GM18507 (cell line): ENCODE measurements at regions not wholly inside any gene's neighbourhood (a gene's known extent, or its start where the extent isn't known, plus 50 kb on each side); places are given as distances from the start of the nearest gene placed in this dataset.

Source experiments
- DNase-seq: peaks from one replicate; pipeline ENCODE4 v3.0.0; 2011; ENCODE audit warnings: low read depth; ENCODE audit not compliant: insufficient read length; ENCODE audit errors: extremely low spot score
- FAIRE-seq: peaks from 2 replicates; lab custom pipeline; 2011; peaks lifted over from hg19 to GRCh38; lab: Jason Lieb, UNC

DNA sequence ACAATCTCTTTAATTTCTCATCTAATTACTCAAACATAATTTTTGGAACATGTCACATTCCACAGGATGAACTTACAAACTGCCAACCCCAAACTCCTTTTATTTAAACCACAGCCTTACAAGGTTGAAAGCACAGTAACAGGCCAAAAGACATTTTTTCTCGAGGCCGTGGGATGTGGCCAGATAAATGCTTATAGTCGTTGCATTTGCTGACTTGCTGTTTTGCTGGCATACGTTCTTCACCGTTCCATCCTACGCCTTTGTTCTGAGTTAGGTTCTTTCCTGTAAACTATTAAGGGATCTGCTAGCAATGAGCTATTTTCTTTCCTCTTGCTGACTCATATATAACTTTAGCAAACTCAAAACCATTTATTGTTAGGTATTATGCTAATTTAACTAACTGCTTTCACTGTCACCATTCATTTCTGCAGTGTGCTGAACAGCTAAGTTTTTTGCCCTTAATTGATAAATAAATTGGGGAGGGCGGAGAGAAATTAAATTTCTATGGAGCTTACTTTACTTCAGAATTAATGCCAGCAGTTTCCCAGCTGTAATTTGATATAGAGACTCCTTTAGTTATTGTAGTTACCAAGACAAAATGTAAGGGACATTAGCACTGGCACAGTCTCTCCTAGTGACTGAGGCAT is 135.1 kb upstream of the PACRGL start:
- FAIRE-seq = no peak

GRCh38 chr4:20570981-20571715 is 129.1 kb upstream of the PACRGL start:
- FAIRE-seq (no peak), DNase-seq (no peak)

More for the DNA sequence above, 135.1 kb upstream of the PACRGL start:
- DNase-seq = no peak

DNA sequence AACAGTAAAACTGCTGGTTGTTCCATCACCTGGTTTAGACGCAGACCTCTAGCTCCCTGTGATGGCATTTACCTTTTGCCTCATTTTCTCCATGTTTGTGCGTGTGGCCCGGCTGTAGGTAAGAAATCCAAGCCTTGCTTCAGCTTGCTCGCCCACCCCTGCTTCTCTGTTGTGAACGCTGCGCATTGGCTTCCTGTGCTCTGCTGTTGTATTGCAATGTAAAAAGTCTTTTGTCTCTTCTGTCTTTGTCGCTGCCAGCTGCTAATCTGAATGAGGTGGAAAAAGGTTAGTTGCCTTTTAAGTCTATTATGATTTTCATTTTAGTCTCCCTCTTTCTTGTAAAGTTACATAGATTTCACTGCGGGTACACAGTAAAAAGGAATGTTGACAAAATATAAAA is 127.3 kb upstream of the PACRGL start:
- FAIRE-seq (no peak), DNase-seq (no peak)

DNA sequence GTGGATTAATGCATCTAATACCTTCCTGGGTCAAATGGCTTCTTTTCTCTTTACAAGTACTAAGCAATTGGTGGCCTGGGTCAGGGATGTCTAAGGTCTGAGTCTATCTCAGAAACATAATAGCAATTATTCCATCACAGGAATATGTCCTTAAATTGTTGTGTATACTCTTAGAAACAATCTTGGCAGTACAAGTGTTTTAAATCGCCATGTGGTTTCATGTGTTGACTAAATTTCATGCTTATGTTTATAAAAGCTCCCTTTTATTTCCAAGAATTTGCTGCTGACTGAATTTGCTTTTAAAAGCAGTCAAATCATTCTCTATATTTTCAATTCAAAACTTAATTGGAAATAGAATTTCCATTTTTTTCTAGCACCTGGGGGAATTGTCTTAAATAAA is 125.3 kb upstream of the PACRGL start:
- FAIRE-seq (no peak), DNase-seq (no peak)

- no peak for DNase-seq
- FAIRE-seq = no peak
Measured at GRCh38 chr4:20575486-20575885, 124.8 kb upstream of the PACRGL start.

- FAIRE-seq = no peak
- DNase-seq = no peak
Measured at GRCh38 chr4:20576861-20577260, 123.4 kb upstream of the PACRGL start.

DNA sequence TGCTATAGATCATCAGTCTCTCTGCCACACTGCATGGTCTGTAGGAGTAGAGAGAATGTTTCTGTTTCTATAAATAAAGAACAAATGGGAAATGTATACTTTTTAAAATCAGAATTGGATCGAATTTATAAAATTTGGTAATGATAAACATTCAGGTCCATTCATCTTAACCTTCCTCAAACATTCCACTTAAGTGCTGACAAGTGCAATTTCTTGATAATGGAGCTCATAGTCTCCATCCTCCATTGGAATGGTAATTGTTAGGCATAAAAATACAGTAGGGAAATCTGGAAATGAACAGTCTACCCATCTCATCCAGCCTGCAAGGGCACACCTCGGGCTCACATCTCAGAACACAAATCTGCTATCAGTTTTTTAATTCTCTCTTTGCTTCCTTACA is 122.6 kb upstream of the PACRGL start:
- FAIRE-seq (no peak), DNase-seq (no peak)

DNA sequence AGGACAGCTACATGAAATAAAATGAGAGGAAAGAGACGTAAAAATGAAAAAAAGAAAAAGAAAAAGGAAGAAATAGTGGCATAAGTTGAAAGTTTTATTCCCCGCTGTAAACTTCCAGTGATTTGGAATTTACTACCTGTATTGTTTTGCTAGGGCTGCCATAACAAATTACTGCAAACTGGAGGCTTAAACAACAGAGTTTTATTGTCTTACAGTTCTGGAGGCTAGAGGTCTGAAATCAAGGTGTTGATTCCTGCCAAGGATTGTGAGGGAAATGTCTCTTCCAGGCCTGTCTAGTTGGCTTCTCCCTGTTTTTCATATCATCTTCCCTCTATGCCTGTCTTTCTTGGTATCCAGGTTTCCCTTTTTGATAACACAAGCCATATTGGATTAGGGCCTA is 119.4 kb upstream of the PACRGL start:
- DNase-seq = no peak
- FAIRE-seq = no peak

DNA sequence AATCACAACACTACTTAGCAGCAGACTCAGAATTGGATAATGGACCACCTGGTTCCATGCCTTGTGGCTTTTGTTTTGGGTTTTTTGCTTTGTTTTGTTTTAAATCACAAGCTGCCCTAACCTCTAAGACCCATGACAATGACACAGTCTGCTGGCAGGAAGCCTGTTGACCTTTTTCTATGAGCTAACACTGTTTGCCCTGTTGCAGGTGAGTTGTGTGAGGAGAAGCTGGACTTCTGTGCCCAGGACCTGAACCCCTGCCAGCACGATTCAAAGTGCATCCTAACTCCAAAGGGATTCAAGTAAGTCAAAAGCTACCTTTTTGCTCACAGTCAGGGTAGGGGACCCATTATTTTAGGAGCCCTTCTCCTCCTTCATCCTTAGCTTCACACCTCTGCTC is 110.8 kb upstream of the PACRGL start:
- DNase-seq (no peak), FAIRE-seq (no peak)

DNA sequence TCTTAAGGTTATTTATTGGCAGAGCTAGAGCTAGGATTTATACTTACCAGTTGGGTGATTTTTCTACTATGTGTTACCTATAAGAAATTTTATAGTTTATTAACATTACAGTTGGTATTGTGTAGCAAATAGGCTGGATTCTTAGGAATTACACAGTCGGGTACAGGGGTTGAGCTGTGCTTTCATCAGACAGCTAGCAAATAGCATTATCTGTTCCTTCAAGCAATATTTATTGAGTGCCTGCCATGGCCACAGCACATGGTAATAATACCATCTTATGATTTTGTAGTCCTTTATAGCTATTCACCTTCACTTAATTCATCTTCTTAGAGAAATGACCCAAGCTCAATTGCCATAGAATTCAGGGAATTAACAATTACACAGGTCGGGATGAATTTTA is 109.4 kb upstream of the PACRGL start:
- DNase-seq = no peak
- no peak for FAIRE-seq

GRCh38 chr4:20591571-20591970 is 108.7 kb upstream of the PACRGL start:
- FAIRE-seq (no peak), DNase-seq (no peak)

DNA sequence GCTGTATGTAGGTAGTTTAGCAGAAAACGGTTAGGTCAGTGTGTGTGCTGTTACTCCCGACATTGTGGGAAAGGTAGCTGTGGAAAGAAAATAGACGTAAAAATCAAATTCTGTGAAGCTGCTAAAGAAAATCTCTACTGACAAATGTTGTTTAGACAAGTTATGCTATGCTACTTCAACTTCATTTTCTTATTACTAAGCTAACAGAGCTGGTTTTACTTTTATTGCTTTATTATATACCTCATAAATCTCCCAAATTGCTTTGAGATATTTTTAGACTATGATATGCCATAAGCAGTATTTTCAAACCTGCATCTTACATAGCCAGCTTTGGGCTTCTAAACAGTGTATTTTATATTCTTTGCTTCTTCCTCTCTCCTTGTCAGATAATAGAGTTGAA is 108.2 kb upstream of the PACRGL start:
- FAIRE-seq = no peak
- DNase-seq = no peak

DNA sequence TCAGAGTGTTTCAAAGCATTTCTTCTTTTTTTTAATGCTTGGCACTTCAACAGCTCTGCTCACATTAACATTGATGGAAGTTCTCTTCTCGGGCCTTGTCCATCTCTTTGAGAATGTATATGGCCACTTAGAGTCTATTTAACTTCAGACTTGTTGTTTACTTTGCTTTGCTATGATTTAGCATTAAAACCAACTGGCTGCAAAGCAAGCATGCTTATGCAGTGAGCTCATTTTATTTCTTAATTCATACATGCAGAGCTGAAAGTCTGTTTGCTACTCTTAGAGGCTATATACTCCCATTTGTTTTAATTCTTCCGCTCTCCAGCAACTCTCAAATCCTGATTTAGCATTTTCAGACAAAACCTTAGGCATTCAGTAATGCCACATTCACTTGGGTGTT is 107.6 kb upstream of the PACRGL start:
- DNase-seq (no peak), FAIRE-seq (no peak)

- no peak for FAIRE-seq
- DNase-seq = no peak
Measured at GRCh38 chr4:20598626-20599025, 101.6 kb upstream of the PACRGL start.

GRCh38 chr4:20603671-20604313 is 96.5 kb upstream of the PACRGL start:
- DNase-seq (no peak), FAIRE-seq (no peak)

- no peak for DNase-seq
- FAIRE-seq = no peak
Measured at GRCh38 chr4:20612313-20612712, 87.9 kb upstream of the PACRGL start.

DNA sequence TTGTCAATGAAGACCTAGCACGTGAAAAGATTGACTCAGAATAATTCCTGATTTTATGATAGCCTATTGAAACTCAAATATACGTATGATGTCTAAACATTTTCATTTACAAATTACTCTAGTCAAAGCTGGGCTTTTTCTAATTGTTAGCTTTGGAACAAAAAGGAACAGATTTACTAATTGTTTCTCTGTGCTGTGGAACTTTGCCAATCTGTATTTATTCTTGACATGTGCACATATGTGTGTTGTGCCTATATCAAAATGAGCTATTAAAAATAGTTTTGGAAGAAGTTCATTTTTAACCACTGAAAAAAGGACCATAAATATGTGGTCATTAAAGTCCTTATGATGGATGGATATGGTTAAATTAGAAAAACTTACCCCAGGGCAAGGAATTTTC is 85.4 kb upstream of the PACRGL start:
- FAIRE-seq (no peak), DNase-seq (no peak)

DNA sequence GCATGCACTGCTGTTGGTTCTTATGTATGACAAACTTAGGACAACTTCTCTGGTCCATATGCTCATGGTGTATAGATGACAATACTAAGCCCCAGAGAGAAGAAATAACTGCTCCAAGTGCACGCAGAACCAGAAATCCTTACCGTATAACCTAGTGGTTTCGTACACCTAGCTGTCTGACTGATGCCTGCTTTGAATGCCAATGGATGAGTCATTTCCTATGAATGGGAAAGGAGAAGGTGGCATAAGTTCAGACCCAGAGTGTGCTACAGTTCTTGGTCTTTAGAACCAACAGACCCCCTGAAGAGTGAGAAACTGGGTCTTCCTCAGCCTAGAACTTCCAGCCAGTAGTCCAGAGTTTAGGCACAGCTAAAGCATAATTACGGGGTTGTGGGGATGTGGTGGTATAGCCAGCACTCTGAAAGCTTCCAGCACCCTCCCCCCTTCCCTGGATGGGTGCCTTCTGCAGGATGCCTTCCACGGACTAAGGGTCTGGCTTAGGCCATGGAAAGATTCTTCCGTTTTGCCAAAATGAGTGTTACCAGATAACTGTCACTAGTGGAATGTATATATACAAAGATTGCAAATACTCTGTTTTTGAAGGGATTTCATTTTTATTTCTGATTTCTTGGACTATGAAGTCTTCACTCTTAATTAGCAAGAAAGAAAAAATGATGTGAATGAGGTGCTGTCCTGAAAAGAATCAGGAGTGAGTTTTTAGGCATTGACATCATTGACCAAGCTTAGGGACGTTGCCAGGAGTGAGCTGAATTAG is 84.6 kb upstream of the PACRGL start:
- FAIRE-seq = no peak
- DNase-seq = no peak

DNA sequence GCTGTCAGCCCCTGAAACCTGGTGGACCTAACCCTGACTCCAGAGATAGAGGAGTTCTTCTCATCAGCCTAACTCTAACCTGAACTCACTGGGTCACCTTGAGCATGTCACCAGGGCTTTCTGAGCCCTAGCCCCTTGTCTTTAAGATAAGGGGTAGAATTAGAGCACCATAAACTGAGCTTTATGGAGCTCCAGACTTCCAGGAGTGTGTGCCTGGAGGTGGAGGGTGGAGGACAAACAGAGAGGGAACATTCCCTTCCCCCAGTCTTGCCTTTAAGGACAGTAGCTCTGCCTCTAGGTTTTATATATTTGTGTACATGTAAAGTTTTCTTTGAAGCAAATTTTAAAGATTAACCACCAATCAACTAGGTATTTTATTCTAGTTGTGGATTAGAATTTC is 83.9 kb upstream of the PACRGL start:
- no peak for DNase-seq
- no peak for FAIRE-seq

- no peak for FAIRE-seq
Measured at GRCh38 chr4:20616848-20617247, 83.4 kb upstream of the PACRGL start.

More at GRCh38 chr4:20616848-20617247, 83.4 kb upstream of the PACRGL start:
- no peak for DNase-seq
